SK-N-SH (cell line): ENCODE measurements at regions not wholly inside any gene's neighbourhood (a gene's known extent, or its start where the extent isn't known, plus 50 kb on each side); places are given as distances from the start of the nearest gene placed in this dataset.

Source experiments
- CHD2 ChIP-seq: fragments of 150-350 bp; IDR thresholded peaks from 2 replicates; pipeline ENCODE4 v1.6.1; 2018; ENCODE audit warnings: low read length; ENCODE audit not compliant: partially characterized antibody
- CTCF ChIP-seq: fragments of 200-600 bp; sonication (generic); IDR thresholded peaks from 2 replicates; pipeline ENCODE4 v1.6.1; 2017; ENCODE audit warnings: antibody characterized with exemption, mild to moderate bottlenecking, moderate library complexity
- FOSL2 ChIP-seq: IDR thresholded peaks from 2 replicates; pipeline ENCODE4 v1.4.0; 2012; ENCODE audit warnings: low read depth, mild to moderate bottlenecking, moderate library complexity, borderline replicate concordance
- MXI1 ChIP-seq: IDR thresholded peaks from 2 replicates; pipeline ENCODE4 v1.6.1; 2012; ENCODE audit warnings: mild to moderate bottlenecking, low read depth, low read length, improper control_type of control experiment
- NRF1 ChIP-seq: IDR thresholded peaks from 2 replicates; pipeline ENCODE4 v1.6.1; 2012; ENCODE audit warnings: low read depth, mild to moderate bottlenecking, low read length
- POLR2AphosphoS5 ChIP-seq: IDR thresholded peaks from 2 replicates; pipeline ENCODE4 v1.6.1; 2012; ENCODE audit warnings: low read depth, low read length
- RCOR1 ChIP-seq: fragments of 150-350 bp; IDR thresholded peaks from 2 replicates; pipeline ENCODE4 v1.6.1; 2017; ENCODE audit warnings: antibody characterized with exemption, low read length
- RFX5 ChIP-seq: IDR thresholded peaks from 2 replicates; pipeline ENCODE4 v1.6.1; 2012; ENCODE audit warnings: mild to moderate bottlenecking, improper control_type of control experiment, low read length
- TAF1 ChIP-seq: IDR thresholded peaks from 2 replicates; pipeline ENCODE4 v1.6.1; 2012; ENCODE audit warnings: low read depth, mild to moderate bottlenecking, low read length, moderate library complexity, borderline replicate concordance
- YY1 ChIP-seq: IDR thresholded peaks from 2 replicates; pipeline ENCODE4 v1.4.0; 2012; ENCODE audit warnings: low read depth, mild to moderate bottlenecking

GRCh38 chr14:105918496-105919262 is 392.3 kb downstream of the TMEM121 start:
- TF ChIP-seq CTCF = no peak
- no peak for TF ChIP-seq TAF1
- no peak for TF ChIP-seq RFX5
- no peak for TF ChIP-seq NRF1
- no peak for TF ChIP-seq YY1
- TF ChIP-seq RCOR1 = no peak
- no peak for TF ChIP-seq FOSL2
- TF ChIP-seq MXI1 = no peak
- TF ChIP-seq POLR2AphosphoS5 = no peak
- no peak for TF ChIP-seq CHD2
